ENCODE measurements at regions not wholly inside any gene's neighbourhood (a gene's known extent, or its start where the extent isn't known, plus 50 kb on each side); places are given as distances from the start of the nearest gene placed in this dataset.

GRCh38 chrX:96453139-96453538 lies 231.5 kb upstream of the DIAPH2 start:
- H3K4me1 ChIP-seq, result no peaks in the 10 kb centered on the region
- no peak overlapping the region for H3K27ac ChIP-seq
- TF ChIP-seq CTCF (IDR thresholded peaks at IDR 0.05), result no peak
- DNase-seq (no peak), ATAC-seq (no peak)
- no peaks in the 10 kb centered on the region for H3K36me3 ChIP-seq
- no peak overlapping the region for H3K4me3 ChIP-seq
- intact Hi-C loops (cut with DNase I), result no loop called here
- H3K9me3 ChIP-seq, result no peaks in the 10 kb centered on the region
- H3K27me3 ChIP-seq, result no peaks in the 10 kb centered on the region

GRCh38 chrX:96455078-96455477 lies 229.6 kb upstream of the DIAPH2 start:
- no peak for TF ChIP-seq CTCF (IDR thresholded peaks at IDR 0.05)
- no peak for ATAC-seq
- H3K27ac ChIP-seq, result no peak overlapping the region
- no peaks in the 10 kb centered on the region for H3K36me3 ChIP-seq
- no peaks in the 10 kb centered on the region for H3K9me3 ChIP-seq
- DNase-seq, result no peak
- intact Hi-C loops (cut with DNase I), result no loop called here
- no peaks in the 10 kb centered on the region for H3K4me1 ChIP-seq
- H3K27me3 ChIP-seq, result no peaks in the 10 kb centered on the region
- no peak overlapping the region for H3K4me3 ChIP-seq

- Histone ChIP-seq H3K36me3 (no peaks in the 10 kb centered on the region), H3K4me1 (no peaks in the 10 kb centered on the region), H3K9me3 (no peaks in the 10 kb centered on the region), H3K27me3 (no peaks in the 10 kb centered on the region), H3K4me3 (no peak overlapping the region), H3K27ac (no peak overlapping the region)
- intact Hi-C loops (cut with DNase I), result no loop called here
- DNase-seq (no peak), ATAC-seq (no peak)
- TF ChIP-seq CTCF (IDR thresholded peaks at IDR 0.05), result no peak
Observed at GRCh38 chrX:96464880-96465558, 219.6 kb upstream of the DIAPH2 start.

- DNase-seq, result no peak
- Histone ChIP-seq H3K27me3 (no peaks in the 10 kb centered on the region), H3K4me1 (no peaks in the 10 kb centered on the region), H3K9me3 (no peaks in the 10 kb centered on the region), H3K4me3 (no peak overlapping the region), H3K27ac (no peak overlapping the region), H3K36me3 (no peaks in the 10 kb centered on the region)
- intact Hi-C loops (cut with DNase I), result no loop called here
- no peak for ATAC-seq
- TF ChIP-seq CTCF (IDR thresholded peaks at IDR 0.05), result no peak
Observed at GRCh38 chrX:96474029-96474740, 210.5 kb upstream of the DIAPH2 start.

- no peak for DNase-seq
- Histone ChIP-seq H3K9me3 (no peaks in the 10 kb centered on the region), H3K4me3 (no peak overlapping the region), H3K4me1 (no peaks in the 10 kb centered on the region), H3K27me3 (no peaks in the 10 kb centered on the region), H3K36me3 (no peaks in the 10 kb centered on the region), H3K27ac (no peak overlapping the region)
- intact Hi-C loops (cut with DNase I), result no loop called here
- TF ChIP-seq CTCF (IDR thresholded peaks at IDR 0.05), result no peak
- ATAC-seq, result no peak
Observed at GRCh38 chrX:96474741-96475125, 209.9 kb upstream of the DIAPH2 start.

All from left lung (tissue), 4 donors.